ENCODE measurements at regions not wholly inside any gene's neighbourhood (a gene's known extent, or its start where the extent isn't known, plus 50 kb on each side); places are given as distances from the start of the nearest gene placed in this dataset.

DNA sequence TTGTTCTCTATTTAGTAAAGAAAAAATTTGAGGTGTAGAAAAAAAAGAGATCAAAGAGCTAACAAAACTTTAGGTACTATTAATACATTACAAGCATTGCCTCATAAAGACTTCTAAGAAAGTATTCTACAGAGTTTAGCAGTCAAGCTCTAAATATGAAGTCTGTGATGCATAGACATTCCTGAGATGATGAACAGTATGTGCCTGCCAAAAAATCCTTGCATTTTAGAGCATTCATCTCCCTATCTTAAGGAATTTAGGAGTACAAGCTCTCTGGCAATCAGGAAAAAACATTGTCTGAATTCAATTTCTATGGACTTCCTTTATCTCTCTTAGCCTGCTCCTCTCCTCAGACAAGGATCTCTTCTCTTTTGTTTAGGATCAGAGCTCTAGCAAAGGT, 202.6 kb upstream of the LRFN5 start:
- DNase-seq (ENCODE audit: low read depth), result no peak

GRCh38 chr14:41403360-41403759, 203.3 kb upstream of the LRFN5 start:
- DNase-seq (ENCODE audit: low read depth), result no peak

GRCh38 chr14:41397926-41398325, 208.8 kb upstream of the LRFN5 start:
- no peak for DNase-seq (ENCODE audit: low read depth)

DNA sequence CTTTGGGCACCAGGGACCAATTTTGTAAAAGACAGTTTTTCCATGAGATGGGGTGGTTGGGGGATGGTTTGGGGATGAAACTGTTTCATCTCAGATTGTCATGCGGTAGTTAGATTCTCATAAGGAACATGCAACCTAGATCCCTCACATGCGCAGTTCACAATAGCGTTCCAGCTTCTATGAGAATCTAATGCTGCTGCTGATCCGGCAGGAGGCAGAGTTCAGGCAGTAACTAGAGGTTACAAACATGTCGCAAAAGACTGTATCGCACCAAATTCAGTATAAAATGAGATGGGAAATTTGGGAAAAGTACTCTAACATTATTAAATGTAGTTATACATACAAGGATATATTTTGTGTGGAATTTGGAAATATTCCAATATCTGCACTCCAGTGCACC, 213.2 kb upstream of the LRFN5 start:
- DNase-seq (ENCODE audit: low read depth), result no peak

- DNase-seq (ENCODE audit: low read depth), result no peak
Measured at GRCh38 chr14:41392226-41392625, 214.4 kb upstream of the LRFN5 start.

GRCh38 chr14:41389355-41389754, 217.3 kb upstream of the LRFN5 start:
- DNase-seq (ENCODE audit: low read depth), result no peak

- no peak for DNase-seq (ENCODE audit: low read depth)
Measured at GRCh38 chr14:41385797-41386196, 220.9 kb upstream of the LRFN5 start.

DNA sequence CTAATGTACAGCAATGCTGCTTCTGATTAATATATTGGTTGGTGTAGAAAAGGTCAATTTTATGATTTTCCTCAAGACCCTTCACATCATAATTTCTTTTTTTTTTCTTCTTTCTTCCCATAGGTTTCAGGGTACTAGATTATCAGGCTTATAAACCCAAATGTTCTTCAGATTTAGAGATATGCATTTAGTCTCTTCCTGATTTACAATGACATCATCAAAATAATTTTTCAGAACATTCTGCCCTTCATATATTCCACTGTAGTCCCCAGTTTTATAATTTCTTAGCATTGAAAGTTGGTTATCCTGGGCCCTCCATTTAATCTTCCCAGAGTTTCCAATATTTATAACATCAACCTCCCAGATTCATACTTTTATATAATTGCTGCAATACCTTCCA, 226.7 kb upstream of the LRFN5 start:
- no peak for DNase-seq (ENCODE audit: low read depth)

DNA sequence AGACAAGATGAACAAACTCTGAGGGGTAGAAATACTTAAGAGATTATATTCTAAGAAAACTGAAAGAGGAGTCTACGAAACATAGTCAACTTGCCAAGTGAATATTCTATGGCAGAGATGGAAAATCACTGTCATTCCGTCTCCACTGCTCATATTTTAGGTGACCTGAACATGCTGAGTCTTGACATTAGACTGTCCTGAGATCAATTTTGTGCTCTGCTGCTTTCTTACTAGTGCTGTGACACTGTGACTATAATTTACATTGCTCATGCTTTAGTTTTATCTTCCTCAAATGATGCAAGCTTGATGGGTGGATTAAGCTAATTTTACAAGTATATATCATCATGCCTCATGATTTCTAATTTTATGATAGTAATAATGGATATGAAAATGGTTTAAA, 228.2 kb upstream of the LRFN5 start:
- no peak for DNase-seq (ENCODE audit: low read depth)

DNA sequence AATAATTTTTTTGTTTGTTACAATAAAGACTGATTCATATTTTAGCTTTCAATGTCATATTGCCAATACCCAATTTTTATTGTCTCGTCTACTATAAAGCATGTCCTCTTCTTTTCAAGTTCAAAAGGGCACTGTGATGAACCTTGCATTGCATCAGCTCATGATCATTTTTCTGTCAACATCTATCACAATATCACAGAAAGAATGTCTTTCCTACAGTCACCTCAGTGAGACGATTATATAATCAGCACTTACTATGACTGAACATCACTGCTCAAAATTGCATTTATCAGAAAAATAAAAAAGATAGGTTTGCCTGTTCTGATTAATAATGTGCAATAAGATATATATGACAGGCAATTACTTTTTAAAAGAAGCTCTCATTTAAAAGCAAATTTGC, 228.7 kb upstream of the LRFN5 start:
- no peak for DNase-seq (ENCODE audit: low read depth)

- no peak for DNase-seq (ENCODE audit: low read depth)
Measured at GRCh38 chr14:41374092-41374491, 232.6 kb upstream of the LRFN5 start.

DNA sequence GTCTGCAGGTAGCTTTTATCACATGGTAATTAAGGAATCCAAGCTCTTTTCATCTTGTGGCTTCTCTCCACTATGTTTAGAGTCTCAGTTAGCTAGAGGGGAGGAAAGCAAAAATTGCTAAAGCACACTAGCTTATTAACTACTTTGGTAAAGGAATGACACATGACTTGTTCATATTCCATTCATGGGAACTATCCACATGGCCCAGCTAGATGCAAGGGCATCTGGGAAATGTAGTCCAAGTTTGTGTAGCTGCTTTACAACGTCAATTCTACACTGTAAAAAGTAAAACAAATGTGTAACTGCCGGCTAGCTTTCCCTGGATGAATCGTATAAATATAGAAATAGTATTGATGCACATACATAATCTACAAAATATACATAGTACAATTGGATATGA, 244.5 kb upstream of the LRFN5 start:
- no peak for DNase-seq (ENCODE audit: low read depth)

DNA sequence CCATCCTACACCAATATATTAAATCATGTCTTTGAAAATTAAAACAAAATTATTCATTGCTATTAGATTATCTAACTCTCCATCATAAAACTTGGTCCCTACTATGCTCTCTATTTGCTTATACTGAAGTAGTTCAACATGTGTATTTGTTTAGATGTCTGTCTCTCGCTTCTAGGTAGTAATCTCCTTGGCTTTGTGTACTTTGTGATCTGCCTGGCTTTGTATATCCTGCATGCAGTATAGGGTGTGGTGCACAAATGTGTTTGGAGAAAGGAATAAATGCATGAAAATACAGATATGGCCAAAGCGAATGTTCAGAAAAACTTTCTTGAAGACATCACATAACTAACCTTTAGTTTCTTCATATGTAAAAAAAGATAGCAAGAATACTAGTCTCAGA, 246.6 kb upstream of the LRFN5 start:
- DNase-seq (ENCODE audit: low read depth), result no peak

DNA sequence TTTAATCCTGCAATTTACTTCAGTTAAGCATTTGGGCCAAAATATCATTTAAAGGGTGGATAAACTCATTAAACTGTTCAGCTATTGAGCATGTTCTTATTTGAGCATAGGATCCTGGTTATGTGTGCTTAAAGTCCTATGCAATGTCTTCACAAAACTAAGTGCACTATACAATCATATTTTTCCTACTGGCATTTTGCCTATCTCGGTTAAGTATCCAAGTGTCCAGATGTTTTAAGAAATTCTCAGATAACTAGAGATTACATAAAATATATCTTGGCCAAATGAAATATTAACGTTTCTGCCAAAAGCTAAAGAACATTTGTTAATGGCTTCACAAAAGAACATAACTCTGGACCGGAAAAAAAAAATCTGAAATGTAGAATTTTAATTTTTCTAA, 250.8 kb upstream of the LRFN5 start:
- DNase-seq (ENCODE audit: low read depth), result no peak

DNA sequence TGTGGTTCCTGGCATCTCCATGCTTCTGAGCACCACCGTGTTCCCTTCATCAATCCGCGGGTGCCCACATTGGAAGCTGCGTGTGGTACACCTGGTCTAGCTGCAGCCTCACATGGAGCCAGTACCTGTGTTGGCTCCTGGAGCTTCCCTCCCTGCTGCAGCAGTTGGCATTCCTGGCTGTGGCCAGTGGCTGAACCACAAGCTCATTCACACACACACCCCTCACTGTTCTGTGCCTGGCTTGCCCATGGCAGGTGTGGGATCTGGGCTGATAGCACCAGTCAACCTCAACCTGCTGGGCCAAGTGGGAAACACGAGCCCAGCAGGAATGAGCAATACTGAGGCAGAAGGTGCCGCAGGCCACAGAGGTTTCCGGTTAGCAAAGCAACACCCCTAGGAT, 256.2 kb upstream of the LRFN5 start:
- DNase-seq (ENCODE audit: low read depth), result no peak

DNA sequence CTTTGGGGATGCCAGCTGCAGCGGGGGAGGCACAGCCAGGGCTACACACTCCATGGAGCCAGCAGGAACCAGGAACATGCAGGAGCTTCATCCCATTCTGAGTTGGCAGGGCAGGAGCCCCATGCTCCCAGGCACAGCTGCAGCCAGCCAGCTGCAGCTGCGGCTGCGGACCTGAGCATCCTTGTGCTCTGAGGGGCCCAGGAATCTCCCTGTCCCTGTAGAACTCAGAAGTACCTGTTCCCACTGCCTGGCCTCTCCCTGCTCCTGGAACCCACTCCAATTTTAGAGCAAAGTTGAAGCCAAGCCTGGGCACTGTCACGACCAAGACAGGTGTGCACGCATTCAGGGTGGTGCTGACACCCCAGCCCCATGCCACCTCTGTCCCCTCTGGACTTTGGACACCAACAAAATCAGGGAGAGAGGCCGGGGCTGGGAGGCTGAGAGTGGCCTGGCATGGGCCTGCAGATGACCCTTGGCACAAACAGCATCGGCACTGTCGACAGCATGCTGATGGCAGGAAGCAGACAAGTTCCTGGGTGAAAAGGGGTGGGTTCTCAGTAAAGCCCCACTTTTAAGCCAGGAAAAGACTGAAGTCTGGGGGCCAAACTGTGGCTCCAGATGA, 257.3 kb upstream of the LRFN5 start:
- no peak for DNase-seq (ENCODE audit: low read depth)

- DNase-seq (ENCODE audit: low read depth), result no peak
Measured at GRCh38 chr14:41343857-41344256, 262.8 kb upstream of the LRFN5 start.

DNA sequence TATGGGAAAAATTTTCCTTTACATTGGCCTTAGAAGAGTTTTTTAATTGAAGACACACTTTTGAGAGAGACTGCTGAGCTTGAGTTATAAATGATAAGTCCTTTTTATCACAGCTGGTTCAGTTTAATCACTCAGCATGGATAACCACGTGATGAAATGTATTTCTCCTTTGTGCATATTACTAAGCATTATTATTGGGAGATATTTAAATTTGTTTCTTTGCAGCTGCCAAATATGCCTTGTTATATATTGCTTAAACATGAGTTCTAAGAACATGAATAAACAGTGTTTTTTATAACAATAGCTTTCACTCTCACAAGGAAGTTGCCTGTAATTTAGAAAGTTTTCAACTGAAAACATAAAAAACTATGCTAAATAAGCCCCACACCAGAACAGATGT, 293.5 kb upstream of the LRFN5 start:
- no peak for DNase-seq (ENCODE audit: low read depth)

GRCh38 chr14:41303506-41303905, 303.2 kb upstream of the LRFN5 start:
- DNase-seq (ENCODE audit: low read depth), result no peak

DNA sequence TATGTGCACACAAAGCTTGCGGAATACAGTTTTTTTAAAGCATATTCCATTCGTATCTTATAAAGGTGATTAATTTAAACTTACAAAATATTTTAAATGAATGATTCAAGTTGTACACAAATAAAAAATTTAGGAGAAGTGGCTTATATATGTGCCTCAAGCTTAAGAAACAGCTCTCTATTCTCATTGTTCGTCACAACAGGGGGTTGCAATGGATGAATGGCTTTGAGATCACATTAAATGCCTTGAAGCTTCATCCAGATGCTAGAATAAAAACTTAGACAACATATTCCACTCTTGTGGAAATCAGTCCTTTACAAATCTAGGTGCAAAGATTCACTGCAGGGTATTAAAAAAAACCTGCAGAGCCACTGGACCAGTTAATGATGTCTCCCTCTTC, 303.9 kb upstream of the LRFN5 start:
- DNase-seq (ENCODE audit: low read depth), result no peak

DNA sequence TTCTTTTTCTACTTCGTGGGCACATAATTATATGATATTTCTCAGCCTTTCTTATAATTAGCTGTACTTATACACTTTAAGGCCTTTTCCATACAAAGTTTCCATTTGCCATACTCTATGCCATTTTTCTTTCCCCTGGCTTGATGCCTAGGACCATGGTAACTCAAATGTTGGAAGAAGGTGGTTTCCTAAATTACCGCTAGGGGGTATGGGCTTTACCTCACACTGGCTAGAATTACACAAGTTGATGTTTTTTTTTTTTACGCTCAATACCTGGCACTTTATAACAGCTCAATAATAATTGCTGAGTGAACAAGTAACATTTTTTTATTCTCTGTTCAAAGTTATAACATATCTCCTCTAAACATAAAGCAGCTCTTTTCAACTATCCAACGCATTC, 306.8 kb upstream of the LRFN5 start:
- DNase-seq (ENCODE audit: low read depth), result no peak

GRCh38 chr14:41298328-41298690, 308.4 kb upstream of the LRFN5 start:
- no peak for DNase-seq (ENCODE audit: low read depth)

DNA sequence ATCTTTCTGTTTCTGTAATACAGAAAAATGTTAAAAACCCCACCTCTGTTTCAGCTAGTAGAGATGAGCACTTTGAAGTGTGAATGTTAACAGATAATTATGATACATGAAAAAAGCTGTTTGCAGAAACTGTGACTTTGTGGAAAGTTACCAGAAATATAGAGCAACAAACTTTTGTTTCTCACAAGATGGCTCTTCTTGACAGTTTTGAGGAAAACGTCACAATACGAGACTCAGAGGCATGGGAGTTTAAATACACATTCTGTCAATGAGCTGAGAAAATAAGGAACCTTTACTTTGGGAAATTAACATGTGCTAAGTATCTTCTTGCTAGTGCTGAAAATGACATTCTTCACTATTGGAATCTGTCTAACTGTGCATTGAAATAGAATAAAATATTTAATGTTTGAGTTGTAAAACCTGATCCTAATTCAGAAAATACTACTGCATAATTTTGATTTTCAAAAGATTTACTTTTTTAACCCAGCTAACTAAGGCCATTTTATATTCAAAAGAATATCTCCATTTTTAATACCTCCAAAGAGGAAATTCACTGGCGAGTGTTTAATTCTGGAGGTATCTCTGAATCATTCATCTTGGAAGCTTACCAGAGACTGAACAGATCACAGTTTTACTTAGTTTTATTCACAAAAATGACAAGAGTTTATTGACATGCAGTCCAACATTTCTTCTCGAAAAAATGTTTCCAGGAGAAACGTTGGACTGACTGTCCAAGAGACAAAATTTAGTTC, 308.9 kb upstream of the LRFN5 start:
- DNase-seq (ENCODE audit: low read depth), result no peak

DNA sequence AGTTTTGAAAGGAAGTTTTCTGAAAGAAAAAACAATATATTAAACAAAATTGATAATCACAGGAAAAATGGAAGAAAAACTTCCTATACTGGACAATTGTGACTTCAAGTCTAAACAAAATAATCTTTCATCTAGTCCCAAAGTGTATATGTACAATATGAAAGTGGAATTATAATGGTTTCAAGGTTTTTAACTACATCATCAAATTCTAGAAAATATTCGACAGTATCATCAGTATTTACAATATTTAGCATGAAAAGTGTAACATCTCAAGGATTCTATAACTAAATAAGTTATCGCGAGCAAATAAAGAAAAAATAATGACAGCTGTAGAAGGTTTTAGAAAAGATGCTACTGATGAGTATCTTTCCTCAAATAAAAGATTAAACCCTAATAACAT, 310.9 kb upstream of the LRFN5 start:
- DNase-seq (ENCODE audit: low read depth), result no peak

Data from GM04503 (cell line).